Natural killer cell (primary cell): ENCODE measurements at regions not wholly inside any gene's neighbourhood (a gene's known extent, or its start where the extent isn't known, plus 50 kb on each side); places are given as distances from the start of the nearest gene placed in this dataset.

Experiments used
- ATAC-seq, 3 donors: fragments of 150-1000 bp in 2 of 3; fragments of 200-7000 bp in 1 of 3; cut with Tn5 transposase; 1 replicate in 1 of 3; 2 replicates in 2 of 3; pipeline ENCODE4 v1.10.0; 2021; ENCODE audit warnings: mild to moderate bottlenecking in 2 of 3, moderate library complexity in 2 of 3
- DNase-seq, 2 donors: peaks; one replicate each; pipeline versions ENCODE4 v3.0.0 to v3.0.0-alpha.2; 2013 to 2021; ENCODE audit warnings: mixed read lengths in 1 of 2
- H3K27ac ChIP-seq: one replicate; pipeline ENCODE4 v1.5.1; 2013; ENCODE audit warnings: mild to moderate bottlenecking, low read length
- H3K27me3 ChIP-seq: one replicate; pipeline ENCODE4 v1.6.1; 2013; ENCODE audit warnings: low read length; ENCODE audit not compliant: control insufficient read depth, insufficient read depth
- H3K36me3 ChIP-seq: one replicate; pipeline ENCODE4 v1.6.1; 2013; ENCODE audit warnings: low read length; ENCODE audit not compliant: control insufficient read depth, insufficient read depth
- H3K4me1 ChIP-seq: one replicate; pipeline ENCODE4 v1.6.1; 2013; ENCODE audit warnings: low read length; ENCODE audit not compliant: control insufficient read depth, insufficient read depth
- H3K4me3 ChIP-seq: one replicate; pipeline ENCODE4 v1.5.1; 2013; ENCODE audit warnings: low read length
- H3K9me3 ChIP-seq: one replicate; pipeline ENCODE4 v1.6.1; 2013; ENCODE audit warnings: low read length; ENCODE audit not compliant: control insufficient read depth, insufficient read depth
- H3K27ac Mint-ChIP-seq, 2 donors: one replicate each; pipeline ENCODE4 v1.8.0; 2022; ENCODE audit warnings: mild to moderate bottlenecking in 2 of 2, mixed read lengths in 2 of 2, moderate library complexity in 1 of 2
- H3K27me3 Mint-ChIP-seq, 2 donors: one replicate each; pipeline ENCODE4 v1.8.0; 2022; ENCODE audit warnings: low read depth in 2 of 2, mixed read lengths in 2 of 2
- H3K36me3 Mint-ChIP-seq: one replicate; pipeline ENCODE4 v1.8.0; 2022; ENCODE audit warnings: mixed read lengths
- H3K4me1 Mint-ChIP-seq, 2 donors: one replicate each; pipeline ENCODE4 v1.8.0; 2022; ENCODE audit warnings: mixed read lengths in 2 of 2
- H3K4me3 Mint-ChIP-seq: one replicate; pipeline ENCODE4 v1.8.0; 2022; ENCODE audit warnings: mild to moderate bottlenecking, moderate library complexity, mixed read lengths
- H3K9me3 Mint-ChIP-seq, 2 donors: one replicate each; pipeline ENCODE4 v1.8.0; 2022; ENCODE audit warnings: mixed read lengths in 2 of 2
- CTCF ChIP-seq: fragments of 200-600 bp; IDR thresholded peaks from one replicate; pipeline ENCODE4 v1.8.0; 2022; ENCODE audit warnings: antibody characterized with exemption
- WGBS: methylation state at CpG from one replicate; pipeline ENCODE4 v1.1.7; 2013; ENCODE audit warnings: missing lambda C conversion rate; ENCODE audit not compliant: insufficient coverage; 5-methylcytosine and 5-hydroxymethylcytosine counted together
- intact Hi-C: fragments of 100-400 bp; cut with micrococcal nuclease; formaldehyde crosslinking; loops from one replicate; pipeline ENCODE4 v1.14.2; 2022

DNA sequence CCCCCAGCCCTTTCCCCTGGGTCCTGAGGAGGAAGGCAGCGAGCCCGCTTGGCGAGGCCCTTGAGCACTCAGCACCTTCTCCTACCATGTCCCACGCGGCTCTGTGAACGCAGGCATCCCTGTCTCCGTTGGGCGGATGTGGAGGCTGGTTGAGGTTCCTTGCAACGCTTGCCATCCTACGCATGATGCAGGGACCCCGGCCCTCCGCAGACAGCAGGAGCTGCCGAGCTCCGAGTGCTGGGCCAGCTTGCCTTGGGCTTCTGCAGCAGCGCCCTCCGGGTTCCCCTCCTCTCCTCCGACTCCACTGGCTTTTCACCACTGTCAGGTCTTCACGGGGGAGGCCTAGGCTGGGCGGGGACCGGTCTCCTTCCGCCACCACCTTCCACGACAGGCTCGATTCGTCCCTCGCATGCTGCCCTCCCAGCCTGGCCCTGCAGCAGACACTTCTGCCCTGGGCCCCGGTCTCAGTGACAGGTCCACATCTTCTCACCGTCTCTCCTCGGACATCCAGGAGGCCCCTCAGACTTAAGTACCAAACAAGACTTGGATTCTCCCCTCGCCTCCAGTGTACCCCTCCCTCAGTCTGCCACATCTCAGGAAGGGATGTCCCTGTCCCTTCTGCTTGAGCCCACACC is 67.6 kb upstream of the HGFAC start:
- no peaks in the 10 kb centered on the region for H3K9me3 Mint-ChIP-seq
- no peak for ATAC-seq
- H3K27me3 ChIP-seq = peaks cover 1% of the 10 kb centered on the region
- no peak overlapping the region for H3K4me3 Mint-ChIP-seq
- no peak for TF ChIP-seq CTCF
- peaks cover 11 to 19% of the 10 kb centered on the region in 2 donors for H3K4me1 Mint-ChIP-seq
- DNase-seq = no peak
- no peak overlapping the region for H3K27ac Mint-ChIP-seq
- no peaks in the 10 kb centered on the region for H3K36me3 ChIP-seq
- H3K9me3 ChIP-seq = no peaks in the 10 kb centered on the region
- WGBS = 97% methylated on average over 29 of the region's 29 CpGs
- no peak overlapping the region for H3K27ac ChIP-seq
- H3K36me3 Mint-ChIP-seq = no peaks in the 10 kb centered on the region
- H3K4me1 ChIP-seq = peaks cover 40% of the 10 kb centered on the region
- intact Hi-C loops = no loop called here
- no peak overlapping the region for H3K4me3 ChIP-seq
- peaks cover 7 to 8% of the 10 kb centered on the region in 2 donors for H3K27me3 Mint-ChIP-seq

DNA sequence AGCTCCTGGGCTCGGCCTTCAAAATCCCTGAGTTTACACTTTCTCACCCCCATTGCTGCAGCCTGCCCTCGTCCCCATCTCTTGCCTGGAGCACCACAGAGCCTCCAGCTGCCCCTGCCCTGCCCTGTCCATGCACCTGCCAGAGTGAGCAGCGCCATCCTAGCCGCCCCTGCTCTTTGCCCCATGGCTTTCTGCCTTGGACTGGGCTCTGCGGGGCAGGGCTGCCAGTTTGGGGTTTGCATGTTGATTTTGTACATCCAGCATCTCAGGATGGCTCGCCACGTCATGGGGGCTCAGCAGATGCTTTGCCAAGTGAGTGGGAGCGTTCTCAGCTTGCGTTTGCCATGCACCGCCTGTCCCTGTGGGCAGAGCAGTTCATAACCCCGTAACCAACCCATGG is 67.1 kb upstream of the HGFAC start:
- Mint-ChIP-seq H3K4me1 (peaks cover 8 to 14% of the 10 kb centered on the region in 2 donors), H3K4me3 (no peak overlapping the region), H3K36me3 (no peaks in the 10 kb centered on the region), H3K9me3 (no peaks in the 10 kb centered on the region), H3K27me3 (peaks cover 5 to 6% of the 10 kb centered on the region in 2 donors), H3K27ac (no peak overlapping the region)
- Histone ChIP-seq H3K36me3 (no peaks in the 10 kb centered on the region), H3K4me1 (peaks cover 34% of the 10 kb centered on the region), H3K27ac (no peak overlapping the region), H3K27me3 (no peaks in the 10 kb centered on the region), H3K9me3 (peaks cover 2% of the 10 kb centered on the region), H3K4me3 (no peak overlapping the region)
- WGBS = 92% methylated on average over 11 of the region's 11 CpGs
- TF ChIP-seq CTCF = no peak
- DNase-seq (no peak), ATAC-seq (no peak)
- intact Hi-C loops = no loop called here

DNA sequence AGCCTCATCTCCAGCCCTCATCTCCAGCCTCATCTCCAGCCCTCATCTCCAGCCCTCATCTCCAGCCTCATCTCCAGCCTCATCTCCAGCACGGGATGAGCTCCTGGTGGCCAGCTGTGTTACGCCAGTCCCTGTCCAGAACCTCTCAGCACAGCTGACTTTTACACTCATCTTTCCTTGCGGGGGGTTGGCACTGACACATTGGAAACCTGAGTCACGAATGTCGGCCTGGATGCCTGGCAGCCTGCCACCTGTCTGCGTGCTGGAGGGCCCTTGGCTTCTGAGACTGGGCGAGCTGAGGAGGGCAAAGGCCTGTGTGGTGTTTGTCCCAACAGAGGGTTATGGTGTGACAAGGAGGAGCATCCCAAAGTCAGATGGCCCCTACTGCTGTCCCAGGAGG is 66.1 kb upstream of the HGFAC start:
- Mint-ChIP-seq H3K36me3 (peaks cover under 1% of the 10 kb centered on the region), H3K27me3 (no peaks in the 10 kb centered on the region)
- WGBS = 93% methylated on average over 7 of the region's 7 CpGs

More for the DNA sequence above, 66.1 kb upstream of the HGFAC start:
- Histone ChIP-seq H3K4me1 (peaks cover 26% of the 10 kb centered on the region), H3K4me3 (no peak overlapping the region), H3K36me3 (no peaks in the 10 kb centered on the region), H3K9me3 (peaks cover 10% of the 10 kb centered on the region), H3K27me3 (no peaks in the 10 kb centered on the region), H3K27ac (no peak overlapping the region)
- H3K4me1 Mint-ChIP-seq = peaks cover 0 to 6% of the 10 kb centered on the region in 2 donors
- DNase-seq = no peak
- intact Hi-C loops = no loop called here
- no peak for TF ChIP-seq CTCF
- no peaks in the 10 kb centered on the region for H3K9me3 Mint-ChIP-seq
- ATAC-seq = no peak
- H3K4me3 Mint-ChIP-seq = no peak overlapping the region
- no peak overlapping the region for H3K27ac Mint-ChIP-seq
